IPS-18a (cell line): ENCODE measurements at regions not wholly inside any gene's neighbourhood (a gene's known extent, or its start where the extent isn't known, plus 50 kb on each side); places are given as distances from the start of the nearest gene placed in this dataset.
"Not testable (repeated sequence)": the region's sequence is repeated elsewhere in the genome, so short reads cannot be mapped to it uniquely, and the experiment has no call there.

ENCODE experiments used
- H3K27ac ChIP-seq: one replicate; pipeline ENCODE4 v1.5.1; 2013; ENCODE audit warnings: low read length
- H3K27me3 ChIP-seq: one replicate; pipeline ENCODE4 v1.6.1; 2013; ENCODE audit warnings: mild to moderate bottlenecking, low read length; ENCODE audit not compliant: control insufficient read depth, insufficient read depth
- H3K36me3 ChIP-seq: one replicate; pipeline ENCODE4 v1.6.1; 2013; ENCODE audit warnings: low read depth, low read length; ENCODE audit not compliant: control insufficient read depth
- H3K4me1 ChIP-seq: one replicate; pipeline ENCODE4 v1.6.1; 2013; ENCODE audit warnings: low read depth, low read length; ENCODE audit not compliant: control insufficient read depth
- H3K4me3 ChIP-seq: one replicate; pipeline ENCODE4 v1.5.1; 2013; ENCODE audit warnings: low read length
- H3K9ac ChIP-seq: one replicate; pipeline ENCODE4 v1.6.1; 2013; ENCODE audit warnings: mild to moderate bottlenecking, low read length, moderate library complexity
- H3K9me3 ChIP-seq: one replicate; pipeline ENCODE4 v1.6.1; 2013; ENCODE audit warnings: low read depth, low read length; ENCODE audit not compliant: control insufficient read depth

DNA sequence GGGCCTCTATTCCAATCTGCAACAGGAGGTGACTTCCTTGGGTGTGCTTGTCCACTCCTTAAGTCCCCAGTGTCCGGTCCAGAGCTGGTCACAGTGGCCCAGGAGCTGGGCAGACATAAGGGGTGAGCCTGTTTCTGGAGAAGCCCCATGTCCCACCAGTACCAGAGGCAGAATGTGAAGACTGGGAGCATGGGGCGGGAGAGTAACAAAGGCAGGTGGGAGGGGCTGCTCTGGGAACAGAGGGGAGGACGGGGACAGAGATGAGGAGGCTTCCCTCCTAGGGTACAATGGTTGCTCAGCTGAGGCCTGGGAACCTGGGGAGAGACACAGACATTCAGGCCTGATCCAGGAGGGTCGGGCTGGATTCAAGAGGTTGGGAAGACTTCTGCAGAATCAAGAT, 323.3 kb upstream of the TNRC6C start:
- Histone ChIP-seq H3K4me1 (no peaks in the 10 kb centered on the region), H3K27me3 (no peaks in the 10 kb centered on the region), H3K9me3 (no peaks in the 10 kb centered on the region), H3K9ac (no peak overlapping the region), H3K27ac (no peak overlapping the region), H3K4me3 (no peak overlapping the region), H3K36me3 (no peaks in the 10 kb centered on the region)

DNA sequence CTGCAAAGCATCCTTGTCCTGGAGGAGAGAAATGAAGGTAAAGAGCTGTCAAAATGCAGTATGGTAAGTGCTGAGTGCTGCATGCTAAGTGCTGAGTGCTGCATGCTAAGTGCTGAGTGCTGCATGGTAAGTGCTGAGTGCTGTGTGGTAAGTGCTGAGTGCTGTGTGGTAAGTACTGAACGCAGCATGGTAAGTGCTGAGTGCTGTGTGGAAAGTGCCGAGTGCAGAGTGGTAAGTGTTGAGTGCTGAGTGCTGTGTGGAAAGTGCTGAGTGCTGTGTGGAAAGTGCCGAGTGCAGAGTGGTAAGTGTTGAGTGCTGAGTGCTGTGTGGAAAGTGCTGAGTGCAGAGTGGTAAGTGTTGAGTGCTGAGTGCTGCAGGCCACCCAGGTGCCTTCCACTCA, 322.7 kb upstream of the TNRC6C start:
- H3K4me3 ChIP-seq, H3K27ac ChIP-seq, H3K36me3 ChIP-seq, H3K9me3 ChIP-seq, H3K9ac ChIP-seq, H3K27me3 ChIP-seq, H3K4me1 ChIP-seq: not testable (repeated sequence)

DNA sequence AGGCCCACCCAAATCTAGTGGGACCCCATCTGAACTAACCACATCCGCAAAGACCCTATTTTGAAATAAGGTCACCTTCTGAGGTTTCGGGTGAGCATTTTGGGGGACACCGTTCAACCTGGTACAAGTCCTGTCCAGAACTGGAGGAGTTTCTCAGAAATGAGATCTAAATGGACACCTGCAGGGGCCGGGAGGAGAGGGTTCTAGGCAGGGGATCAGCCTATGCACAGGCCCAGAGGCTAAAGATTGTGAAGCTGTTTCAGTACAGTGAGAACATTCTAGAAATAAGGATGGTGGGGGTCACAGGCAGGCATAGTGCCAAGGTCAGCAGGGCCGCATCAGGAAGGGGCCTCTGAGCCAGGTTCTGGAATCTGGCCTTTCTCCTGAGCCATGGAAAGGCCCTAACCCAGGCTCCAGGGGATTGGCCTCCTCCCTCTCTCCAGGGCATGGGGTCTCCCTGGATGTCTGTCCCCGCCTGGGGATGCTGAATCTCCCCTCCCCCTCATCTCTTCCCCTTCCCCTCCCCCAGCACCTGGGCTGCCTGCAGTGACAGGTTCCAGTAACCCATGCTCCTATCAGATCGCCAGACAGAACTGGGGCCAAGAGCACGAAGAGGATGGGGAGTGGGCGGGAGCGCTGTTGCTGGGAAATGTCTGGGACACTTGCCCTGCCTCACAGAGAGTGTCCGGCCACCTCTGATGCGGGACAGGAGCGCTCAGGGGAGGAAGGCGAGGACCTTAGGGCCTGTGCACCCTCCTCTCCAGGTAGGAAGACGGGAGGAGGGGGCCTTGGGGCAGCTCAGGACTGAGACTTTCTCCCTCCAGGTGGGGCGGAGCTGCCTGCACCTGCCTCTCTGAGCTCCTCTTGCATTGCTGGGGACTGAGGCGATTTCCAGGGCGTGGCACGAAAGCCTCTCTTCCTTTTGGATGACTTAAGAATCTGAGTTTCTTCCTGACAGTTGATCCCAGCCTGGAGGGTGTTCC, 321.4 kb upstream of the TNRC6C start:
- Histone ChIP-seq H3K36me3 (no peaks in the 10 kb centered on the region), H3K4me1 (no peaks in the 10 kb centered on the region), H3K27me3 (no peaks in the 10 kb centered on the region), H3K4me3 (no peak overlapping the region), H3K27ac (no peak overlapping the region), H3K9ac (no peak overlapping the region), H3K9me3 (no peaks in the 10 kb centered on the region)

DNA sequence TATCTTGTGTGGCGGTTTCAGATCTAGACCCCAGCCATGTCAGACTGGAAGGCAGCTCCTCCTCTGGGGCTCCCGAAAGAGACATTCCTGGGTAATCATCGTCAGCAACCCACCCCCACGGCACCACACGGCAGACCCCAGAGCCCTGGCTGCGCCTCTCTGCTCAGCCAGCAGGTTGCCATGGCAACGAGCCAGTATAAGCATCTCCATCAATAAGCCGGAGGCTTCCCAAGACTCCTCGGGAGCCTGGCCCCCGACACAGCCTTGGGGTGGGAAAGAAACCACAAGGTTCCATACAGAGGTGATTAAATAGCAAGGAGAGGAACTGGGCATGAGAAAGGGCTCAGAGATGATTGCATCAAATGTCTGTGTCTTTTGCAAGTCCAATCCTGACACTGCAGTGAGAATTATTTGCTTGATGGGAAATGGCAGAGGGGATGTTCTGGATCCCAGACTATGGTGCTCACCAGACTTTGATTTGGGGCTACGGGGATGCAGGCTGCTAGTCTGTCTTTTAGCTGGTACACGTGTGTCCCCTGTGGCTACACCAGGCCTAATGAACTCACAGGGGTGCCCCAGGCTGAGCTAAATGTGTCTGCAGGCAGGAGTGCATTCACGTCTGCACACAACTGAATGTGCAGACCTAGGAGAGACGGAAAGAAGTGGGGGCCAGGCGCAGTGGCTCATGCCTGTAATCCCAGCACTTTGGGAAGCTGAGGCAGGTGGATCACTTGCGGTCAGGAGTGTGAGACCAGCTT, 320.5 kb upstream of the TNRC6C start:
- H3K4me3 ChIP-seq, result no peak overlapping the region
- H3K27me3 ChIP-seq, result no peaks in the 10 kb centered on the region
- H3K27ac ChIP-seq, result no peak overlapping the region
- no peaks in the 10 kb centered on the region for H3K9me3 ChIP-seq
- H3K9ac ChIP-seq, result no peak overlapping the region
- no peaks in the 10 kb centered on the region for H3K36me3 ChIP-seq
- no peaks in the 10 kb centered on the region for H3K4me1 ChIP-seq

DNA sequence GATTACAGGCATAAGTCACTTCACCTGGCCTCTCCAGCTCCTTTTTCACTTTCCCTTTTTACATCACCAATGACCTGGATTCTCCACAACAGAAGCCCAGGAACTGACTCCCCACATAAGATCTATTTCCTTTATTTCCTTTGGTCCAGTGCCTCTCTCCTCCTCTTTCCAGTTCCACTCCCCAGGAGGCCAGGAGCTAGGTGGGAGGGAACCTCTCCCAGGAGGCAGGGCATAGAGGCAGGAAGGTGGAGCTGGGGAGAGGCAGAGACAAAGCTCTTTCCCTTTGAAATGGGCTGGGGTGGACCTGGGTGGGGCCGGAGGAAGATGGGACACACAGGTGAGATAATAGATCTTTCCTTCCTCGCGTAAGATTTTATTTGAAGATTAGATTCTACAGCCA, 318.3 kb upstream of the TNRC6C start:
- H3K9me3 ChIP-seq, result no peaks in the 10 kb centered on the region
- H3K4me1 ChIP-seq, result peaks cover 2% of the 10 kb centered on the region
- no peak overlapping the region for H3K9ac ChIP-seq
- no peak overlapping the region for H3K4me3 ChIP-seq
- no peaks in the 10 kb centered on the region for H3K36me3 ChIP-seq
- H3K27me3 ChIP-seq, result no peaks in the 10 kb centered on the region
- H3K27ac ChIP-seq, result no peak overlapping the region

DNA sequence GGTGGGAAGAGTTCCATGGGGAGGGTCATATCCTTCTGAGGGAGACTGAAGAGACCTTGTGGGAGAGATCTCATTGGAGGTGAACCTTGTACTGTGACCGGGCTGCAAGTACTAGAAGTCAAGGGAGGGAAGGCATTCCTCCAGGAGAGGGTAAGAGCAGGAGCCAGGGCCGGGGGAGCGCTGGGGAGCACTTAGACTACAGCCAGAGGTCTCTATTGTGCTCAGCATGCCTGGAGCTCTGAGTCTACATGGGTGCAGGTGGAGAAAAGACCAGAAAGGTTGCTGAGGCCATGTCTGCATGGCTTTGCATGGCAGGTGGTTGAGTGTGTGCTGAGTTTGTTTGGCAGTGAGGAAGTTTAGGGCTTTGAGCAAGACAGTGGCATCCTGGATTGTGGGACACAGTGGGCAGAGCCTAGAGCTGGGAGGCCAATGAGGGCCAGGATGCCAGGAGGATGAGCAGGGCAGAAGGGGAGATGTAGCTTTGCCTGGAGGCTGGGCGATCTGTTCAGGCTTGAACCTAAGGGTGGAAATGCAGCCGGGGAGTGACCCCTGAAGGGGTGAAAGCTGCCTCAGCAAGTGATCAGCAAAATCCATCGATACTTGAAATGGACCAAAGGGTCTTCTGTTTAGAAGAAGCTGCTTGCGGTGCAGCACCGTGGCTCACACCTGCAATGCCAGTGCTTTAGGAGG, 317.4 kb upstream of the TNRC6C start:
- Histone ChIP-seq H3K27ac (no peak overlapping the region), H3K9ac (no peak overlapping the region), H3K4me3 (no peak overlapping the region), H3K4me1 (peaks cover 6% of the 10 kb centered on the region), H3K27me3 (no peaks in the 10 kb centered on the region), H3K9me3 (no peaks in the 10 kb centered on the region), H3K36me3 (no peaks in the 10 kb centered on the region)

DNA sequence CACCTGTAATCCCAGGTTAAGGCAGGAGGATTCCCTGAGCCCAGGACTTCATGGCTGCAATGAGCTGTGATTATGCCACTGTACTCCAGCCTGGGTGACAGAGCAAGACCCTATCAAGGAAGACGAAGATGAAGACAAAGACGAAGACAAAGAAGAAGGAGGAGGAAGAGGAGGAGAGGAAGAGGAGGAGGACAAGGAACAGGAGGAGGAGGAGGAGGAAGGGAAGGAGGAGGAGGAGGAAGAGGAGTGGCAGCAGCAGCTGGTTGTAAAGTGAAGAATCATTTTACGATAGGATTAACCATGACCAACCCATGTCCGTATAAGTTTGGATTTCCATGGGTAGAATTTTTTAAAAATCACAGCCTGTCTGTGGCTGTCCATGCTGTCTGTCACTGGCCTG, 316.8 kb upstream of the TNRC6C start:
- peaks cover 6% of the 10 kb centered on the region for H3K4me1 ChIP-seq
- H3K27me3 ChIP-seq, result no peaks in the 10 kb centered on the region
- H3K27ac ChIP-seq, result no peak overlapping the region
- no peaks in the 10 kb centered on the region for H3K9me3 ChIP-seq
- no peak overlapping the region for H3K9ac ChIP-seq
- H3K36me3 ChIP-seq, result no peaks in the 10 kb centered on the region
- no peak overlapping the region for H3K4me3 ChIP-seq

DNA sequence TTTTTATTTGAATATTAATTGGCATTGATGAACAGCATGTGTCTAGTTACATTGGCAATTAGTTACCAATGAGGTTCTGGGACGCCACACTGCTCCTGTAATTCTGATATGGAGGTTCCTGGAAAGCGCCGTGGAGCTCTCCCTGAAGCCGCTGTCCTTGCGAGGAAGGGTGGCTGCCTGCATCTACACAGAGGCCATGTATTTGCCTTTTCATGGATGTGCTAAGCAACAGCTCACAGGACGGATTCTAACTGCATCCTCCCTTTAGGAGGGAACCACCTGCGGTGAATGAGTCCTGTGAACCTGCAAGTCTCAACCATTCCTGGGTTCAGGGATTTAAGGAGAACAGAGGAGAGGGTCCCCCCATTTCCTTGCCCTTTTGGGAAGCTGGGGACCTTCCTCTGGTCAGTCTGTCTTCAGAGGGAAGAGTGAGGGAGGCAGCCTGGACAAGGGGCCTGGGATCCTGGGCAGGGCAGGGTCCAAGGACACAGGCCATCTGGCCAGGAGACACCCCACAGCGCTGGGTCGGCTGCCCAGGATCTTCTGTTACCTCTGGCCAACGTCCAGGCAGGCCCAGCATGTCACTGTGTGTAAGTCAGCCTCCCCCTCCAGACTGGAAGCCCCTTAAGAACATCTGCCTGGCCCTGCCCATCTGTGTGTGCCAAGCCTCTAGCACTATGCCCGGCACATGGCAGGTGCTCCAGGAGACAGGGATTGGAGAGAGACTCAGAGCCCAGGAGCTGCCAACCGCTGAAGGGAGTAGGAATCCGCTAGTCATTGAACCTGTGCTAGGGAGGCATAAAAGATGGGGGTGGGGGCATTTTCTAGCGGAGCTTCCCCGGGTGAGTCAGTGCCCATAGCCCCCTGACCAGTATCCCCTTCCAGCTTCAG, 314.1 kb upstream of the TNRC6C start:
- Histone ChIP-seq H3K27ac (no peak overlapping the region), H3K9me3 (no peaks in the 10 kb centered on the region), H3K4me1 (peaks cover 6% of the 10 kb centered on the region), H3K36me3 (no peaks in the 10 kb centered on the region), H3K27me3 (no peaks in the 10 kb centered on the region), H3K4me3 (no peak overlapping the region), H3K9ac (no peak overlapping the region)

DNA sequence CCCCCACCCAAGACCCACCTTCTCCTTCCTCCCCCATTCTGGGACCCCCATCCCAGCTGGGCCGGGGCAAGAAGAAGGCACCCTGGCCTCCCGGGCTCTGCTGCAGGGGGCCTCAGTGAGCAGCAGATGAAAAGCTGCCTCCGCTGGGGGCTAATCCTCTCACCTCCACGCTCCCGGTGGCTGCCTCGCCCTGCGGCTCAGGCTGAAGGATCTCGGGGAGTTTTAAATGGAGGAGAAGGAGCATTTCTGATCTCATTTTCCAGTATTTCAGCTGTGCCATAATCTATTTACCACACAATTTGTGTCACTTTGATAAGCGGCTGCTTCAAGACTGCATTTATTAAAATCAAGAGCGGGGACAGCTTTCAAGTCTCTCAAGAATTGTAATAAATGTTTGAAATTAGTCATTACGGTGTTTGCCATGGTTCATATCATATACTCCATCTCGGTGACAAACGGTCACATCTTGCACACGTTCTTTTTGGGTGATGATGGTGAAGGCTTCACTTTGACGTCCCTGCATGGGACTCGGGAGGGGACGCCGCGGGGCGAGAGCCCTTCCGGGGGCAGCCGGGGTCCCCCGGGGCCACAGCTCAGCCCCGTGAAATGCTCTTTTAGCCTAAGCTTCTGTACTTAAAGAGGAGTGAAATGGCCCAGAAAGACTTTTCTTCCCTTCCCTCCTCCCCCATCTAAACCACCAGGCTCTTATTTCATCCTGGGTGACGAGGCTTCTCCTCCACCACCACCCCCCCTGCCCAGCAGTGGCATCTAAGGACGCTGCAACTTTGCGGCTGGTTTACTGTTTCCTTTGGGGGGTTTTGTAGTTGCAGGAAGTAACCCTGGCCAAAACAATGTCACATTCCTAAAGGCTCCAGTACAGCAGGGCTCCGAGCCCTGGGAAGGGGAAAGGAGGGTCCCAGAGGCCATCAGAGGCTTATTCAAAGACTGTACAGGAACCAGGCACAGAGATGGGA, 313.1 kb upstream of the TNRC6C start:
- no peaks in the 10 kb centered on the region for H3K27me3 ChIP-seq

DNA sequence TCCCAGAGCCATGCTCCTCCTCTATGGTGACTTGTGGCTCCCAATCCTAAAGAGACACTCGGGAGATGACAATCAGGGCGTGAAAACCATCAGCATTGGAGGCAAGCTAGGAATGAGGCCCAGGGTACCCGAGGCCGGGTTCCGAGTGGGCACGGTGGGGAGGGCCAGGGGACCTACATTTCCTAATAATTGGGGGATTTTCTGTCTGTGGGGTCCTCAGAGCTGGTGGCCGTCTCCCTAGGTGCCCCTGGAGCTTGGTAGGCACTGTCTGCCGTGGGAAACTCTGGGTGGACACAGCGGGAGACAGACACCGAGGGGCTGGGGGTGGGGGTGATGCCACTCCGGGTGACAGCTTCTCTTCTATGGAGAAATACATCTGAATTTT, 312.5 kb upstream of the TNRC6C start:
- Histone ChIP-seq H3K9me3 (no peaks in the 10 kb centered on the region), H3K27ac (no peak overlapping the region), H3K9ac (no peak overlapping the region), H3K36me3 (no peaks in the 10 kb centered on the region), H3K27me3 (no peaks in the 10 kb centered on the region), H3K4me3 (no peak overlapping the region), H3K4me1 (peaks cover 6% of the 10 kb centered on the region)

More for the DNA sequence above, 313.1 kb upstream of the TNRC6C start:
- H3K9ac ChIP-seq, result no peak overlapping the region
- H3K4me1 ChIP-seq, result peaks cover 6% of the 10 kb centered on the region
- no peak overlapping the region for H3K4me3 ChIP-seq
- H3K9me3 ChIP-seq, result no peaks in the 10 kb centered on the region
- no peaks in the 10 kb centered on the region for H3K36me3 ChIP-seq
- H3K27ac ChIP-seq, result no peak overlapping the region
